Hepatocyte (in vitro differentiated cells): ENCODE measurements at regions not wholly inside any gene's neighbourhood (a gene's known extent, or its start where the extent isn't known, plus 50 kb on each side); places are given as distances from the start of the nearest gene placed in this dataset.

Experiments
- DNase-seq: peaks from one replicate; pipeline ENCODE4 v3.0.0-alpha.2; 2016; ENCODE audit warnings: low spot score
- H2AFZ ChIP-seq: fragments of 200-600 bp; sonication (generic); 2 replicates; pipeline ENCODE4 v1.6.0; 2016; ENCODE audit warnings: antibody characterized with exemption, mild to moderate bottlenecking
- H3K27ac ChIP-seq: fragments of 200-600 bp; sonication (generic); 2 replicates; pipeline ENCODE4 v1.5.1; 2016; ENCODE audit warnings: mild to moderate bottlenecking
- H3K27me3 ChIP-seq: fragments of 200-600 bp; sonication (generic); 2 replicates; pipeline ENCODE4 v1.6.1; 2016
- H3K36me3 ChIP-seq: fragments of 200-600 bp; sonication (generic); replicated peaks from 2 replicates; pipeline ENCODE4 v1.5.1; 2016; ENCODE audit warnings: low read depth; ENCODE audit not compliant: insufficient read depth
- H3K4me1 ChIP-seq: fragments of 200-600 bp; sonication (generic); 2 replicates; pipeline ENCODE4 v1.5.1; 2016; ENCODE audit warnings: mild to moderate bottlenecking, moderate library complexity; ENCODE audit not compliant: insufficient read depth
- H3K4me2 ChIP-seq: fragments of 200-600 bp; sonication (generic); 2 replicates; pipeline ENCODE4 v1.6.0; 2016
- H3K4me3 ChIP-seq: fragments of 200-600 bp; sonication (generic); 2 replicates; pipeline ENCODE4 v1.5.1; 2016; ENCODE audit warnings: mild to moderate bottlenecking
- H3K79me2 ChIP-seq: fragments of 200-600 bp; sonication (generic); 2 replicates; pipeline ENCODE4 v1.6.0; 2017; ENCODE audit warnings: mild to moderate bottlenecking
- H3K9me2 ChIP-seq: fragments of 200-600 bp; sonication (generic); replicated peaks from 2 replicates; pipeline ENCODE4 v1.6.0; 2017; ENCODE audit warnings: mild to moderate bottlenecking; ENCODE audit not compliant: insufficient read depth
- H3K9me3 ChIP-seq: fragments of 200-600 bp; sonication (generic); 2 replicates; pipeline ENCODE4 v1.5.1; 2016; ENCODE audit warnings: low read depth, mild to moderate bottlenecking
- H4K20me1 ChIP-seq: fragments of 200-600 bp; sonication (generic); 2 replicates; pipeline ENCODE4 v1.6.0; 2016; ENCODE audit warnings: mild to moderate bottlenecking; ENCODE audit not compliant: insufficient read depth, poor library complexity, severe bottlenecking
- EZH2 ChIP-seq: fragments of 200-600 bp; sonication (generic); IDR thresholded peaks from 2 replicates; pipeline ENCODE4 v1.6.1; 2016; ENCODE audit warnings: antibody characterized with exemption, mild to moderate bottlenecking, borderline replicate concordance
- EZH2phosphoT487 ChIP-seq: fragments of 200-600 bp; sonication (generic); IDR thresholded peaks from one replicate; pipeline ENCODE4 v1.6.1; 2018; ENCODE audit warnings: antibody characterized with exemption, mild to moderate bottlenecking, low read depth, moderate library complexity; ENCODE audit not compliant: unreplicated experiment, severe bottlenecking
- WGBS: methylation state at CpG from one replicate; pipeline ENCODE4 v1.1.6; 2016; ENCODE audit warnings: low lambda C conversion rate; ENCODE audit errors: missing lambda C conversion rate; 5-methylcytosine and 5-hydroxymethylcytosine counted together
- TF ChIP-seq, protein P1 (sequence below): fragments of 200-600 bp; sonication (generic); IDR thresholded peaks from 2 replicates; pipeline ENCODE4 v1.5.1; 2016; ENCODE audit warnings: antibody characterized with exemption, mild to moderate bottlenecking; ENCODE audit not compliant: poor library complexity

DNA sequence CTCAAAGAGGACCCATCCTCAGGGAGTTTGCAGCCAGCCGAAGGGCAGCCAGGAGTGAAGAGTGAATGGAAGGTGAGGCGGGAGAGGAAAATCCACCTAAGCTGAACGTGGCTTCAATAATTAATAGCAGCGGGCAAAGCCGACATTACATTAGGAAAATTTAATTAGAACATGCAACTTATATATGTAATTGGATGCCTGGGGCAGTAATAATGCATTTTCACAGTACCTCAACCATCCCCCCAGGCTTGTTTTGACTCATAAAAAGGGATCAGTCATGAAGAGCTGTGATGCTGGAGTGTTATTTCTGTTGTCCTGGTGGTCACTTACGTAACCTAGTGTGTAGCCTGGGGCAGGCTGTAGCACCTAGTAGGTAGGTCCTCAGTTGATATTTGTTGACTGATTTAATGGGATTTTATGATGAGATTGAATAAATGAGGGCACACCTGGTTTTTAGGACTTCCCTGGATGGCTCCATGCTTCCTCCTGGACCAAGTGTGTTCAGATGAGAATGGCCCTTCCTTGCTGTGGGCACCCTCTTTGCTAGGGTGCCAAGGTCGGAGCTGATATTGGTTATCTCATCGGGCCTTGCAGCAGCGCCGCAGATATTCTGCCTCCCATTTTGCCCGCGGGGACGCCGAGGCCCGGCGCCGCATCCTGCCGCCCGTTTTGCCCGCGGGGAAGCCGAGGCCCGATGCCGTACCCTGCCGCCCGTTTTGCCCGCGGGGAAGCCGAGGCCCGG, 128.8 kb downstream of the CDH26 start:
- H3K4me1 ChIP-seq, result no peaks in the 10 kb centered on the region
- no peaks in the 10 kb centered on the region for H3K36me3 ChIP-seq
- H4K20me1 ChIP-seq, result no peaks in the 10 kb centered on the region
- TF ChIP-seq EZH2phosphoT487, result no peak
- TF ChIP-seq, protein P1, sequence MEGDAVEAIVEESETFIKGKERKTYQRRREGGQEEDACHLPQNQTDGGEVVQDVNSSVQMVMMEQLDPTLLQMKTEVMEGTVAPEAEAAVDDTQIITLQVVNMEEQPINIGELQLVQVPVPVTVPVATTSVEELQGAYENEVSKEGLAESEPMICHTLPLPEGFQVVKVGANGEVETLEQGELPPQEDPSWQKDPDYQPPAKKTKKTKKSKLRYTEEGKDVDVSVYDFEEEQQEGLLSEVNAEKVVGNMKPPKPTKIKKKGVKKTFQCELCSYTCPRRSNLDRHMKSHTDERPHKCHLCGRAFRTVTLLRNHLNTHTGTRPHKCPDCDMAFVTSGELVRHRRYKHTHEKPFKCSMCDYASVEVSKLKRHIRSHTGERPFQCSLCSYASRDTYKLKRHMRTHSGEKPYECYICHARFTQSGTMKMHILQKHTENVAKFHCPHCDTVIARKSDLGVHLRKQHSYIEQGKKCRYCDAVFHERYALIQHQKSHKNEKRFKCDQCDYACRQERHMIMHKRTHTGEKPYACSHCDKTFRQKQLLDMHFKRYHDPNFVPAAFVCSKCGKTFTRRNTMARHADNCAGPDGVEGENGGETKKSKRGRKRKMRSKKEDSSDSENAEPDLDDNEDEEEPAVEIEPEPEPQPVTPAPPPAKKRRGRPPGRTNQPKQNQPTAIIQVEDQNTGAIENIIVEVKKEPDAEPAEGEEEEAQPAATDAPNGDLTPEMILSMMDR, result no peak
- no peak overlapping the region for H3K4me3 ChIP-seq
- H3K9me3 ChIP-seq, result no peaks in the 10 kb centered on the region
- no peak overlapping the region for H3K27ac ChIP-seq
- no peak overlapping the region for H3K4me2 ChIP-seq
- WGBS, result 95% methylated on average over 19 of the region's 30 CpGs
- H3K27me3 ChIP-seq, result peaks cover 7% of the 10 kb centered on the region
- H2AFZ ChIP-seq, result no peak overlapping the region
- no peak for DNase-seq
- no peaks in the 10 kb centered on the region for H3K79me2 ChIP-seq
- no peaks in the 10 kb centered on the region for H3K9me2 ChIP-seq

DNA sequence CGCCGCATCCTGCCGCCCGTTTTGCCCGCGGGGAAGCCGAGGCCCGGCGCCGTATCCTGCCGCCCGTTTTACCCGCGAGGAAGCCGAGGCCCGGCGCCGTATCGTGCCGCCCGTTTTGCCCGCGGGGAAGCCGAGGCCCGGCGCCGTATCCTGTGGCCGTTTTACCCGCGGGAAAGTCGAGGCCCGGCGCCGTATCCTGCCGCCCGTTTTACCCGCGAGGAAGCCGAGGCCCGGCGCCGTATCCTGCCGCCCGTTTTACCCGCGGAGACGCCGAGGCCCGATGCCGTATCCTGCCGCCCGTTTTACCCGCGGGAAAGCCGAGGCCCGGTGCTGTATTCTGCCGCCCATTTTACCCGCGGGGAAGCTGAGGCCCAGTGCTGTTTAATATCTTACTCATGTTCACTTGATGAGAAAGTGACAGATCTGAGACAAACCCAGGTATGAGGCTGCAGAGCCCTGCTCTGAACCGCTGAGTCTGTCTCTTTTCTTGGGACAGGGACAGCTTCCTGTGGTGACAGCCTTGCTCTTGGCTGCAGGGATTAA, 129.4 kb downstream of the CDH26 start:
- WGBS, result 96% methylated on average over 18 of the region's 60 CpGs
- Histone ChIP-seq H3K9me2 (no peaks in the 10 kb centered on the region), H3K9me3 (no peaks in the 10 kb centered on the region), H3K4me3 (no peak overlapping the region), H3K4me2 (no peak overlapping the region), H3K79me2 (no peaks in the 10 kb centered on the region), H4K20me1 (no peaks in the 10 kb centered on the region), H3K4me1 (no peaks in the 10 kb centered on the region), H3K27me3 (peaks cover 7% of the 10 kb centered on the region), H3K36me3 (no peaks in the 10 kb centered on the region), H3K27ac (no peak overlapping the region), H2AFZ (no peak overlapping the region)
- no peak for TF ChIP-seq EZH2phosphoT487
- TF ChIP-seq EZH2, result no peak
- TF ChIP-seq, protein P1, result no peak
- DNase-seq, result no peak

DNA sequence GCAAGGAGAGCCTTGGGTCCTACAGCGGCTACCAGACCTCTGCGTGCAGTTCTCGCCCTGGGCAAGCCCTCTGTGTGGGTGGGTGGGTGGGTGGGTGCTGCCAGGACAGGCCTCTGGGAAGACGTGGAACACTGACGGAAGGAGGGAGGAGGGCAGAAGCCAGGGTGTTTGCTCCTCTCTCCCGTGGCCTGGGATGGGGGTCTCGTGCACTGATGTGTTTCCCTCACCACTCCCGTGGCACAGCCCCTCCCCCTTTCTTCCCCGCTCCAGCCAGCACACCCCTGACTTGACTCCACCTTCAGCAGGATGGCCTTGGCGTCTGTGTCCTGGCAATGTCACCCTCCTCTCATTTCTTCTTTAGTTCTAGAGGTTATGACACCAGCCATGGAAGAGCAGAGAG, 130.0 kb downstream of the CDH26 start:
- no peak overlapping the region for H3K27ac ChIP-seq
- H3K4me1 ChIP-seq, result no peaks in the 10 kb centered on the region
- no peak overlapping the region for H2AFZ ChIP-seq
- no peaks in the 10 kb centered on the region for H3K36me3 ChIP-seq
- H4K20me1 ChIP-seq, result no peaks in the 10 kb centered on the region
- no peak for DNase-seq
- H3K27me3 ChIP-seq, result peaks cover 7% of the 10 kb centered on the region
- no peak overlapping the region for H3K4me3 ChIP-seq
- no peak overlapping the region for H3K4me2 ChIP-seq
- H3K9me3 ChIP-seq, result no peaks in the 10 kb centered on the region
- no peaks in the 10 kb centered on the region for H3K9me2 ChIP-seq
- TF ChIP-seq EZH2, result no peak
- no peak for TF ChIP-seq EZH2phosphoT487
- TF ChIP-seq, protein P1, result no peak
- H3K79me2 ChIP-seq, result no peaks in the 10 kb centered on the region
- 95% methylated on average over 6 of the region's 10 CpGs for WGBS
